Activated CD4-positive, alpha-beta T cell treated with anti-CD3 and anti-CD28 coated beads, Interleukin-2, amount 10 ng/mL, durations not matched to agents 24 days and 14 days (primary cell): ENCODE measurements at regions not wholly inside any gene's neighbourhood (a gene's known extent, or its start where the extent isn't known, plus 50 kb on each side); places are given as distances from the start of the nearest gene placed in this dataset.

Experiments used
- DNase-seq: peaks from one replicate; pipeline ENCODE4 v3.0.0; 2022
- H3K27ac Mint-ChIP-seq: one replicate; pipeline ENCODE4 v1.8.0; 2022; ENCODE audit warnings: mild to moderate bottlenecking, mixed read lengths
- H3K27me3 Mint-ChIP-seq: one replicate; pipeline ENCODE4 v1.8.0; 2022; ENCODE audit warnings: mixed read lengths
- H3K36me3 Mint-ChIP-seq: one replicate; pipeline ENCODE4 v1.8.0; 2022; ENCODE audit warnings: low read depth, mild to moderate bottlenecking, mixed read lengths
- H3K4me1 Mint-ChIP-seq: one replicate; pipeline ENCODE4 v1.8.0; 2021; ENCODE audit warnings: mixed read lengths
- H3K4me3 Mint-ChIP-seq: one replicate; pipeline ENCODE4 v1.8.0; 2022; ENCODE audit warnings: mild to moderate bottlenecking, moderate library complexity, mixed read lengths
- H3K9me3 Mint-ChIP-seq: one replicate; pipeline ENCODE4 v1.8.0; 2021; ENCODE audit warnings: mixed read lengths
- intact Hi-C: fragments of 100-400 bp; cut with micrococcal nuclease; formaldehyde crosslinking; loops from one replicate; pipeline ENCODE4 v1.15.1; 2023

GRCh38 chr13:30849611-30850010, 56.5 kb upstream of the MEDAG start:
- intact Hi-C loops, result loop anchor here (2.0 to 5.0 kb wide), 2 partner anchors 107 to 195 kb away; no protein-coding TSS in a partner anchor
- H3K9me3 Mint-ChIP-seq, result no peaks in the 10 kb centered on the region
- no peak overlapping the region for H3K27ac Mint-ChIP-seq
- H3K27me3 Mint-ChIP-seq, result peaks cover 7% of the 10 kb centered on the region
- no peak overlapping the region for H3K4me3 Mint-ChIP-seq
- DNase-seq, result no peak
- H3K4me1 Mint-ChIP-seq, result peaks cover 9% of the 10 kb centered on the region
- no peaks in the 10 kb centered on the region for H3K36me3 Mint-ChIP-seq

DNA sequence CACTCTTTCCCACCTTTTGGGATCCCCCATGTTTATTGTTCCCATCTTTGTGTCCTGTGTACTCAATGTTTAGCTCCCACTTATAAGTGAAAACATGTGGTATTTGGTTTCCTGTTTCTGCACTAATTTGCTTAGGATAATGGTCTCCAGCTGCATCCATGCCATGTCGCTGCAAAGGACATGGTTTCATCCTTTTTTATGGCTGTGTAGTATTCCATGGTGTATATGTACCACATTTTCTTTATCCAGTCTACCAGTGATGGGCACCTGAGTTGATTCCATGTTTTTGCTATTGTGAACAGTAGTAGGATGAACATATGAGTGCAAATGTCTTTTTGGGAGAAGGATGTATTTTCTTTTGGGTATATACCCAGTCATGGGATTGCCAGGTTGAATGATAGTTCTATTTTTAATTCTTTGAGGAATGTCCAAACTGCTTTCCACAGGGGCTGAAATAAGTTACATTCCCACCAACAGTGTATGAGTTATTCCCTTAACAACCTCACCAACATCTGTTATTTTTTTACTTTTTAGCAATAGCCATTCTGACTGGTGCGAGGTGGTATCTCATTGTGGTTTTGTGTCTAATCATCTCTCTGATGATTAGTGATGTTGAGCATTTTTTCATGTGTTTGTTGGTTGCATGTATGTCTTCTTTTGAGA, 55.7 kb upstream of the MEDAG start:
- intact Hi-C loops, result no loop called here
- Mint-ChIP-seq H3K36me3 (no peaks in the 10 kb centered on the region), H3K4me3 (no peak overlapping the region), H3K9me3 (no peaks in the 10 kb centered on the region), H3K27me3 (peaks cover 7% of the 10 kb centered on the region), H3K27ac (no peak overlapping the region), H3K4me1 (peaks cover 9% of the 10 kb centered on the region)
- DNase-seq, result no peak

- peaks cover 9% of the 10 kb centered on the region for H3K4me1 Mint-ChIP-seq
- H3K36me3 Mint-ChIP-seq, result no peaks in the 10 kb centered on the region
- peaks cover 7% of the 10 kb centered on the region for H3K27me3 Mint-ChIP-seq
- H3K4me3 Mint-ChIP-seq, result no peak overlapping the region
- intact Hi-C loops, result no loop called here
- H3K9me3 Mint-ChIP-seq, result no peaks in the 10 kb centered on the region
- H3K27ac Mint-ChIP-seq, result no peak overlapping the region
- DNase-seq, result no peak
Measured at GRCh38 chr13:30850867-30851211, 55.2 kb upstream of the MEDAG start.

DNA sequence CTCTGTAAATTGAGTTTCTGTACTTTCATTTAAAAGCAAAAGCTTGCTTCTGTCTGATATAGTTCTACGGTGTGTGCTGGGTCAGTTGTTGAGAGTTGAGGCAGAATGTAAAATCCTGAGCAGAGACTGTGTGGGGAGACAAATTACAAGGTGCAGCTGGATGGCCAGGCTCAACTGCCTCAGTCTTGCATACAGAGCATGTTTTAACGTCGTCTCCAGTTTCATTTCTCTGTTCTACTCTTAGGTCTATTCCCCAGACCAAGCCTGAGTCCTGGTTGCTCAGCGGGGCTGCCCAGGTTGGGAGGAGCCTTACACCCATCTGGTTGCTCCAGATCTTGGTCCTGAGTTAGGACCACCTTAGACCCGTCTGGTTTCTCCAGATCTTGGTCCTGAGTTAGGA, 54.4 kb upstream of the MEDAG start:
- no peak for DNase-seq
- Mint-ChIP-seq H3K4me1 (peaks cover 9% of the 10 kb centered on the region), H3K9me3 (no peaks in the 10 kb centered on the region), H3K36me3 (no peaks in the 10 kb centered on the region), H3K27ac (no peak overlapping the region), H3K27me3 (peaks cover 9% of the 10 kb centered on the region), H3K4me3 (no peak overlapping the region)
- intact Hi-C loops, result no loop called here

DNA sequence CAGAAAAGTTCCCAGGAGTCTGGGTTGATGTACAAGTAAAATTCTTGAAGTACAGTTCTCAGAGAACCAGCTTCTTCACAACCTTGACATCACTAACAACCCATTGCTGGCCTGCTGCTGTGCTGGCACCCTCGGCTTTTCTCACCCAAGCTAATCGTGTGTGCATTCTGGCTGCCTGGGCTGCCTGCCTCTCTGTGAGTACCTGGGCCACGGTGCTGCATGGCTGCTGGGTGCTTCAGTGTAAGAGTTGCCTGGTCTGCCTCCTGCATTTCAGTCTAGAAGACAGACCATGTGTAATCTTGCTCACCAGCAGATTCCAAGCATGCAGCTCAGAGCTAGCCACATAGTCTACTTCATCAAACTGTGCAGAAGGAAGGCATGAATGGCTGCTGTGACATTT, 50.5 kb upstream of the MEDAG start:
- Mint-ChIP-seq H3K9me3 (no peaks in the 10 kb centered on the region), H3K4me3 (no peak overlapping the region), H3K27me3 (peaks cover 7% of the 10 kb centered on the region), H3K27ac (no peak overlapping the region), H3K4me1 (no peaks in the 10 kb centered on the region), H3K36me3 (no peaks in the 10 kb centered on the region)
- DNase-seq, result no peak
- intact Hi-C loops, result no loop called here

GRCh38 chr13:30856005-30856790, 49.9 kb upstream of the MEDAG start:
- no peak overlapping the region for H3K4me3 Mint-ChIP-seq
- H3K9me3 Mint-ChIP-seq, result no peaks in the 10 kb centered on the region
- no peaks in the 10 kb centered on the region for H3K4me1 Mint-ChIP-seq
- H3K36me3 Mint-ChIP-seq, result no peaks in the 10 kb centered on the region
- no peak for DNase-seq
- peaks cover 5% of the 10 kb centered on the region for H3K27me3 Mint-ChIP-seq
- H3K27ac Mint-ChIP-seq, result no peak overlapping the region
- intact Hi-C loops, result no loop called here
